Islet of Langerhans (tissue), 1 donor: ENCODE measurements at regions not wholly inside any gene's neighbourhood (a gene's known extent, or its start where the extent isn't known, plus 50 kb on each side); places are given as distances from the start of the nearest gene placed in this dataset.

Experiments
- FAIRE-seq: peaks from one replicate; lab custom pipeline; 2011; peaks lifted over from hg19 to GRCh38; lab: Jason Lieb, UNC

- no peak for FAIRE-seq
These were observed 1876.2 kb downstream of the EFNA5 start for GRCh38 chr5:105794578-105794977.

- no peak for FAIRE-seq
These were observed 1881.5 kb downstream of the EFNA5 start for GRCh38 chr5:105789246-105789645.

- no peak for FAIRE-seq
These were observed 1886.9 kb downstream of the EFNA5 start for GRCh38 chr5:105783811-105784210.

- no peak for FAIRE-seq
These were observed 1888.2 kb downstream of the EFNA5 start for GRCh38 chr5:105782501-105782900.

- FAIRE-seq: no peak
These were observed 1897.5 kb downstream of the EFNA5 start for GRCh38 chr5:105773241-105773640.

- no peak for FAIRE-seq
These were observed 1903.5 kb downstream of the EFNA5 start for GRCh38 chr5:105767267-105767666.

- FAIRE-seq: no peak
These were observed 1908.0 kb downstream of the EFNA5 start for GRCh38 chr5:105762728-105763127.

GRCh38 chr5:105754056-105754455 is 1916.7 kb downstream of the EFNA5 start:
- FAIRE-seq: no peak

- no peak for FAIRE-seq
These were observed 1917.9 kb downstream of the EFNA5 start for GRCh38 chr5:105752801-105753200.

GRCh38 chr5:105751908-105752307 is 1918.8 kb downstream of the EFNA5 start:
- no peak for FAIRE-seq

GRCh38 chr5:105745111-105745510 is 1925.6 kb downstream of the EFNA5 start:
- no peak for FAIRE-seq

- no peak for FAIRE-seq
These were observed 1930.5 kb downstream of the EFNA5 start for GRCh38 chr5:105740242-105740641.

- FAIRE-seq: no peak
These were observed 1931.0 kb downstream of the EFNA5 start for GRCh38 chr5:105739732-105740131.

- no peak for FAIRE-seq
These were observed 1935.0 kb downstream of the EFNA5 start for GRCh38 chr5:105735704-105736103.

- no peak for FAIRE-seq
These were observed 1939.8 kb downstream of the EFNA5 start for GRCh38 chr5:105730982-105731381.

GRCh38 chr5:105726093-105726492 is 1944.6 kb downstream of the EFNA5 start:
- FAIRE-seq: no peak

- no peak for FAIRE-seq
These were observed 1962.3 kb downstream of the EFNA5 start for GRCh38 chr5:105708442-105708841.

- no peak for FAIRE-seq
These were observed 1968.4 kb downstream of the EFNA5 start for GRCh38 chr5:105702323-105702722.

- FAIRE-seq: no peak
These were observed 1974.3 kb downstream of the EFNA5 start for GRCh38 chr5:105696440-105696839.

GRCh38 chr5:105695941-105696340 is 1974.8 kb downstream of the EFNA5 start:
- no peak for FAIRE-seq

GRCh38 chr5:105689596-105689995 is 1981.1 kb downstream of the EFNA5 start:
- FAIRE-seq: no peak

GRCh38 chr5:105688227-105688792 is 1982.4 kb downstream of the EFNA5 start:
- no peak for FAIRE-seq

GRCh38 chr5:105687493-105687892 is 1983.2 kb downstream of the EFNA5 start:
- no peak for FAIRE-seq

- no peak for FAIRE-seq
These were observed 1984.9 kb downstream of the EFNA5 start for GRCh38 chr5:105685884-105686283.

- FAIRE-seq: no peak
These were observed 1985.9 kb downstream of the EFNA5 start for GRCh38 chr5:105684799-105685198.
